Fibroblast of gingiva (primary cell): ENCODE measurements at regions not wholly inside any gene's neighbourhood (a gene's known extent, or its start where the extent isn't known, plus 50 kb on each side); places are given as distances from the start of the nearest gene placed in this dataset.

Experiments
- DNase-seq: peaks from one replicate; pipeline ENCODE4 v3.0.0-alpha.2; 2011; ENCODE audit warnings: low read depth

- no peak for DNase-seq
Observed at GRCh38 chr20:60371384-60371783, 413.2 kb downstream of the CDH26 start.

GRCh38 chr20:60372275-60372674, 414.1 kb downstream of the CDH26 start:
- no peak for DNase-seq

- no peak for DNase-seq
Observed at GRCh38 chr20:60372822-60373221, 414.6 kb downstream of the CDH26 start.

- DNase-seq = no peak
Observed at GRCh38 chr20:60378620-60379019, 420.4 kb downstream of the CDH26 start.

GRCh38 chr20:60381643-60382400, 423.6 kb downstream of the CDH26 start:
- no peak for DNase-seq

GRCh38 chr20:60389441-60389840, 431.2 kb downstream of the CDH26 start:
- no peak for DNase-seq

GRCh38 chr20:60389882-60390281, 431.7 kb downstream of the CDH26 start:
- no peak for DNase-seq

GRCh38 chr20:60395991-60396390, 437.8 kb downstream of the CDH26 start:
- no peak for DNase-seq

- DNase-seq = no peak
Observed at GRCh38 chr20:60400567-60400966, 442.3 kb downstream of the CDH26 start.

- no peak for DNase-seq
Observed at GRCh38 chr20:60402189-60403058, 444.2 kb downstream of the CDH26 start.

GRCh38 chr20:60403105-60403741, 445.0 kb downstream of the CDH26 start:
- no peak for DNase-seq

GRCh38 chr20:60407011-60407771, 449.0 kb downstream of the CDH26 start:
- DNase-seq = no peak

- no peak for DNase-seq
Observed at GRCh38 chr20:60407938-60408337, 449.7 kb downstream of the CDH26 start.

- DNase-seq = no peak
Observed at GRCh38 chr20:60408435-60408834, 450.2 kb downstream of the CDH26 start.

GRCh38 chr20:60410618-60411264, 452.5 kb downstream of the CDH26 start:
- no peak for DNase-seq

GRCh38 chr20:60411813-60412212, 453.6 kb downstream of the CDH26 start:
- DNase-seq = no peak

- no peak for DNase-seq
Observed at GRCh38 chr20:60420676-60421229, 462.5 kb downstream of the CDH26 start.

- DNase-seq = no peak
Observed at GRCh38 chr20:60422848-60423247, 464.6 kb downstream of the CDH26 start.

GRCh38 chr20:60424267-60424902, 466.2 kb downstream of the CDH26 start:
- no peak for DNase-seq

GRCh38 chr20:60427516-60427915, 469.3 kb downstream of the CDH26 start:
- DNase-seq = no peak

- no peak for DNase-seq
Observed at GRCh38 chr20:60428651-60429050, 470.4 kb downstream of the CDH26 start.
